Prostate gland (tissue), 2 donors: ENCODE measurements at regions not wholly inside any gene's neighbourhood (a gene's known extent, or its start where the extent isn't known, plus 50 kb on each side); places are given as distances from the start of the nearest gene placed in this dataset.

Experiments
- CTCF ChIP-seq, 4 experiments: fragments of 200-600 bp in 2 of 4; fragments of 450-650 bp in 2 of 4; sonication (generic) in 2 of 4; IDR thresholded peaks; 1 replicate in 3 of 4; 2 replicates in 1 of 4; pipeline ENCODE4 v1.5.1; 2016 to 2019; ENCODE audit warnings: antibody characterized with exemption in 4 of 4, mild to moderate bottlenecking in 2 of 4, moderate library complexity in 2 of 4
- POLR2AphosphoS5 ChIP-seq: sonication (generic); formaldehyde crosslinking; IDR thresholded peaks from one replicate; pipeline ENCODE4 v1.6.1; 2017; ENCODE audit warnings: antibody characterized with exemption

- TF ChIP-seq CTCF (IDR thresholded peaks at IDR 0.05) (no peak), POLR2AphosphoS5 (no peak)
Measured at GRCh38 chr5:167177736-167178135, 1113.7 kb upstream of the WWC1 start.
